A549 (cell line): ENCODE measurements at regions not wholly inside any gene's neighbourhood (a gene's known extent, or its start where the extent isn't known, plus 50 kb on each side); places are given as distances from the start of the nearest gene placed in this dataset.

Experiments
- ATAC-seq, 2 experiments: fragments of 200-7000 bp in 1 of 2; fragments of >200 bp in 1 of 2; cut with Nextera tagmentation in 1 of 2; cut with Tn5 transposase in 1 of 2; 3 replicates each; pipeline versions ENCODE4 v1.8.0 to v1.9.1; 2018 to 2020; ENCODE audit warnings: mild to moderate bottlenecking in 1 of 2, moderate library complexity in 1 of 2
- CTCF ChIA-PET: fragments of 300-600 bp; sonication (Branson Sonifier 250); formaldehyde crosslinking; extraction: SDS; loops from one replicate; lab custom pipeline; 2021; ENCODE audit warnings: antibody characterized with exemption, inconsistent platforms; lab: Yijun Ruan, JAX
- POLR2A ChIA-PET: fragments of 350-600 bp; formaldehyde crosslinking; extraction: SDS; loops from one replicate; lab custom pipeline; 2021; ENCODE audit warnings: antibody characterized with exemption, inconsistent platforms; lab: Yijun Ruan, JAX
- DNase-seq, 2 experiments: peaks; one replicate each; pipeline versions ENCODE4 v3.0.0 to v3.0.0-alpha.2; 2011 to 2016; ENCODE audit warnings: low read depth in 1 of 2, low spot score in 1 of 2
- FAIRE-seq: peaks from 2 replicates; lab custom pipeline; 2011; peaks lifted over from hg19 to GRCh38; lab: Jason Lieb, UNC
- H3K27ac ChIP-seq, 2 experiments: fragments of >200 bp; sonication (Bioruptor Twin); formaldehyde crosslinking; 3 replicates each; pipeline ENCODE4 v1.5.1; 2016 to 2017
- H3K4me1 ChIP-seq: fragments of >200 bp; sonication (Bioruptor Twin); formaldehyde crosslinking; 3 replicates; pipeline ENCODE4 v1.6.1; 2016
- H3K4me2 ChIP-seq: fragments of >200 bp; sonication (Bioruptor Twin); formaldehyde crosslinking; 3 replicates; pipeline ENCODE4 v1.6.1; 2016
- H3K4me3 ChIP-seq: fragments of >200 bp; sonication (Bioruptor Twin); formaldehyde crosslinking; 3 replicates; pipeline ENCODE4 v1.5.1; 2016
- H3K9me3 ChIP-seq: fragments of >200 bp; sonication (Bioruptor Twin); formaldehyde crosslinking; 3 replicates; pipeline ENCODE4 v1.6.1; 2016
- CHD2 ChIP-seq: fragments of 150-350 bp; IDR thresholded peaks from 2 replicates; pipeline ENCODE4 v1.6.1; 2014; ENCODE audit warnings: low read length; ENCODE audit not compliant: partially characterized antibody
- CHD4 ChIP-seq: fragments of 200-600 bp; sonication (generic); IDR thresholded peaks from 2 replicates; pipeline ENCODE4 v1.6.1; 2016; ENCODE audit warnings: antibody characterized with exemption, mild to moderate bottlenecking, borderline replicate concordance
- ELK1 ChIP-seq: fragments of 150-350 bp; IDR thresholded peaks from 2 replicates; pipeline ENCODE4 v1.6.1; 2014; ENCODE audit warnings: low read depth, mild to moderate bottlenecking, low read length
- FOXS1 ChIP-seq: fragments of 250-450 bp; sonication (Bioruptor Pico); IDR thresholded peaks from 2 replicates; pipeline ENCODE4 v1.5.0; 2020; ENCODE audit warnings: mild to moderate bottlenecking, moderate library complexity
- GATA3 ChIP-seq: IDR thresholded peaks from 2 replicates; pipeline ENCODE4 v1.6.1; 2012; ENCODE audit warnings: borderline replicate concordance
- HDAC2 ChIP-seq: fragments of 200-600 bp; sonication (generic); IDR thresholded peaks from 2 replicates; pipeline ENCODE4 v1.6.1; 2016
- HES2 ChIP-seq: fragments of >200 bp; sonication (Bioruptor Twin); formaldehyde crosslinking; IDR thresholded peaks from 2 replicates; pipeline ENCODE4 v1.6.1; 2016
- HEYL ChIP-seq: fragments of 250-450 bp; sonication (Bioruptor Pico); IDR thresholded peaks from 2 replicates; pipeline ENCODE4 v1.8.0; 2021; ENCODE audit warnings: mild to moderate bottlenecking, moderate library complexity
- HMGXB4 ChIP-seq: fragments of 250-450 bp; sonication (Bioruptor Pico); IDR thresholded peaks from 2 replicates; pipeline ENCODE4 v1.5.0; 2021; ENCODE audit warnings: mild to moderate bottlenecking, moderate library complexity, borderline replicate concordance
- HOXB13 ChIP-seq: fragments of 250-450 bp; sonication (Bioruptor Pico); IDR thresholded peaks from 2 replicates; pipeline ENCODE4 v1.5.0; 2020; ENCODE audit warnings: low read depth, mild to moderate bottlenecking, moderate library complexity
- HOXB5 ChIP-seq: fragments of 250-450 bp; sonication (Bioruptor Pico); IDR thresholded peaks from 2 replicates; pipeline ENCODE4 v1.5.0; 2020; ENCODE audit warnings: mild to moderate bottlenecking, moderate library complexity
- JUN ChIP-seq, 2 experiments: fragments of >200 bp; sonication (Bioruptor Twin); formaldehyde crosslinking; IDR thresholded peaks; 2 replicates in 1 of 2; 3 replicates in 1 of 2; pipeline ENCODE4 v1.6.1; 2016 to 2017
- KDM5A ChIP-seq: fragments of 200-600 bp; sonication (generic); IDR thresholded peaks from 2 replicates; pipeline ENCODE4 v1.6.1; 2016; ENCODE audit warnings: antibody characterized with exemption, mild to moderate bottlenecking
- MAZ ChIP-seq: fragments of 150-350 bp; IDR thresholded peaks from 2 replicates; pipeline ENCODE4 v1.6.1; 2014; ENCODE audit warnings: antibody characterized with exemption, low read depth, low read length, borderline replicate concordance
- MYC ChIP-seq: IDR thresholded peaks from 2 replicates; pipeline ENCODE4 v1.6.1; 2012; ENCODE audit warnings: mild to moderate bottlenecking, inconsistent platforms, low read length, improper control_type of control experiment, borderline replicate concordance
- PHF8 ChIP-seq: fragments of 200-600 bp; sonication (generic); IDR thresholded peaks from 2 replicates; pipeline ENCODE4 v1.6.1; 2016; ENCODE audit warnings: low read depth, mild to moderate bottlenecking, antibody characterized with exemption, moderate library complexity, borderline replicate concordance
- POLR2A ChIP-seq: IDR thresholded peaks from 2 replicates; pipeline ENCODE4 v1.6.1; 2012; ENCODE audit warnings: mild to moderate bottlenecking, low read length
- RAD21 ChIP-seq, 2 experiments: fragments of >200 bp in 1 of 2; sonication (Bioruptor Twin) in 1 of 2; formaldehyde crosslinking in 1 of 2; IDR thresholded peaks in 1 of 2; conservative IDR thresholded peaks in 1 of 2; 2 replicates in 1 of 2; 3 replicates in 1 of 2; pipeline ENCODE4 v1.6.1; 2012 to 2018; ENCODE audit warnings: inconsistent platforms in 1 of 2
- RARB ChIP-seq: fragments of 250-450 bp; sonication (Bioruptor Pico); IDR thresholded peaks from 2 replicates; pipeline ENCODE4 v1.8.0; 2021; ENCODE audit warnings: mild to moderate bottlenecking, moderate library complexity
- RNF2 ChIP-seq: fragments of 200-600 bp; sonication (generic); IDR thresholded peaks from 2 replicates; pipeline ENCODE4 v1.6.1; 2016; ENCODE audit warnings: low read depth, mild to moderate bottlenecking, antibody characterized with exemption, moderate library complexity, borderline replicate concordance
- SMC3 ChIP-seq: fragments of >200 bp; sonication (Bioruptor Twin); formaldehyde crosslinking; IDR thresholded peaks from 3 replicates; pipeline ENCODE4 v1.6.1; 2018; ENCODE audit warnings: inconsistent platforms
- TFCP2L1 ChIP-seq: fragments of 250-450 bp; sonication (Bioruptor Pico); IDR thresholded peaks from 2 replicates; pipeline ENCODE4 v1.5.0; 2021; ENCODE audit warnings: mild to moderate bottlenecking
- TP53 ChIP-seq: fragments of 250-450 bp; sonication (Bioruptor Pico); IDR thresholded peaks from 2 replicates; pipeline ENCODE4 v1.5.0; 2021; ENCODE audit warnings: mild to moderate bottlenecking, moderate library complexity
- USF2 ChIP-seq: fragments of 450-650 bp; IDR thresholded peaks from 2 replicates; pipeline ENCODE4 v1.6.1; 2014; ENCODE audit warnings: antibody characterized with exemption
- ZFP36 ChIP-seq: fragments of 450-650 bp; IDR thresholded peaks from 2 replicates; pipeline ENCODE4 v1.6.1; 2014; ENCODE audit warnings: borderline replicate concordance; ENCODE audit not compliant: partially characterized antibody
- WGBS: methylation state at CpG from one replicate; pipeline ENCODE4 v1.1.6; 2017; ENCODE audit errors: missing lambda C conversion rate; 5-methylcytosine and 5-hydroxymethylcytosine counted together

GRCh38 chr2:40032650-40033319 is 253.7 kb upstream of the THUMPD2 start:
- Histone ChIP-seq H3K9me3 (no peaks in the 10 kb centered on the region), H3K4me3 (no peak overlapping the region), H3K4me1 (no peaks in the 10 kb centered on the region)
- POLR2A ChIA-PET, result no interaction called here
- TF ChIP-seq MAZ (no peak), CHD4 (no peak), HDAC2 (no peak)
- TF ChIP-seq, all 56 proteins: peak for 0
- no peak for ATAC-seq
- no peak overlapping the region for H3K27ac ChIP-seq
- no peak for FAIRE-seq
- no peak for DNase-seq
- CTCF ChIA-PET, result interaction anchor here (0.7 to 1.0 kb wide), 2 partner anchors 22 to 195 kb away, joined by 3 read pairs; no protein-coding TSS in a partner anchor
- H3K4me2 ChIP-seq, result no peak overlapping the region
- 6% methylated on average over 2 of the region's 2 CpGs for WGBS

DNA sequence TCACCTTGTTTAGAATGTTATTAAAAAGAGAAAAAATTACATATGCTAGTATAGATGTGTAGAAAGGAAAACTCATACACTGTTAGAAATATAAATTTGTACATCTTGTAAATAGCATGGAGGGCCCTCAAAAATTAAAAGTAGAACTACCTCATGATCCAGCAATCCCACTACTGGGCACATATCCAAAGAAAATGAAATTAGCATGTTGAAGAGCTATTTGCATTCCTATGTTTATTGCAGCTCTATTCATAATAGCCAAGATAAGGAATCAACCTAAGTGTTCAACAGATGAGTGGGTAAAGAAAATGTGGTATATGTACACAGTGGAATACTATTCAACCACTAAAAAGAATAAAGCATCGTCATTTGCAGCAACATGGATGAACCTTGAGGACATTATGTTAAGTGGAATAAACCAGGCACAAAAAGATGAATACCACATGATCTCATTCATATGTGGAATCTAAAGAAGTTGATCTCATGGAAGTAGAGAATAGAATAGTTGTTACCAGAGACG is 251.5 kb upstream of the THUMPD2 start:
- TF ChIP-seq RAD21 (conservative IDR thresholded peaks at IDR 0.05 in 1 of 2, IDR thresholded peaks at IDR 0.05 in 1 of 2) (no peak), HOXB13 (no peak), HOXB5 (CRISPR knock-in tag) (no peak), POLR2A (no peak), TP53 (CRISPR knock-in tag) (no peak), CHD4 (no peak), USF2 (no peak), HES2 (no peak), SMC3 (no peak), KDM5A (no peak), GATA3 (no peak), MYC (no peak), HEYL (CRISPR knock-in tag) (no peak), ZFP36 (no peak), MAZ (no peak)
- Histone ChIP-seq H3K4me1 (no peaks in the 10 kb centered on the region), H3K4me3 (no peak overlapping the region), H3K4me2 (no peak overlapping the region), H3K9me3 (no peaks in the 10 kb centered on the region), H3K27ac (no peak overlapping the region)
- 3% methylated on average over 2 of the region's 2 CpGs for WGBS
- CTCF ChIA-PET, result no interaction called here
- ATAC-seq, result no peak
- POLR2A ChIA-PET, result no interaction called here
- FAIRE-seq, result no peak
- no peak for DNase-seq

DNA sequence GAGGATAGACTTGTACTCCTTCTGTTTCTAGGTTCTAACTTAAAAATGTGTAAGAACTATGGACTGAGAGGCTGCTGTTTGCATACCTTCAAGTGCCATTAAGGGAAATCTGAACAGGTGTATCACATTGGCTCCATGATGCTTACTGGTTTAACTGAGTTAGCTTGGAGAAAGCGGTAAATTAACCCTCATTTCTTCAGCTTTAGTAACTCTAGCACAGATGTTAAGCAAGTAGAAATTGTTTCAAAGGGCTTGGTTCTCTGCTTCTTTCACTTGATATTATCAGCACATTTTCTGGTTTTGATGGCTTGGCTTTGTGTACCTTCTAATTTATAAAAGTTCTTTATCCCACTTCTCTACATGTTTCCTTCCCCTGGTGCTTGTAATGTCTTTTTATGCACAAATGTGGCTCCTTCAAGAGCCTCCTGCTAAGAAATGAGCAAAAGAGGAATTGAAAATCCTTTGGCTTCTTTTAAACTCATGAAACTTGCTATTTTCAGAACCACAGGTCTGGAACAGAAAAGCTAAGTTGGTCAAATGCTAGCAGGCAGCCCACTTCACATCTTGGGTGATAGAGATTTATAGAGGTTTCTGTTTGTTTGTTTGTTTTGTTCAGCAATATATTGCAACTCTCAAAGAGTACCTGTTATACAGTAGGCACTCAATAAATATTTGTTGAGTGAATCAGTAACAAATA is 249.9 kb upstream of the THUMPD2 start:
- Histone ChIP-seq H3K4me2 (no peak overlapping the region), H3K4me3 (no peak overlapping the region), H3K27ac (no peak overlapping the region), H3K4me1 (no peaks in the 10 kb centered on the region), H3K9me3 (no peaks in the 10 kb centered on the region)
- ChIA-PET CTCF (no interaction called here), POLR2A (no interaction called here)
- WGBS, result 10% methylated on average over 1 of the region's 1 CpG
- FAIRE-seq, result no peak
- TF ChIP-seq PHF8 (no peak), RNF2 (no peak), RARB (CRISPR knock-in tag) (no peak)
- DNase-seq, result no peak
- no peak for ATAC-seq

DNA sequence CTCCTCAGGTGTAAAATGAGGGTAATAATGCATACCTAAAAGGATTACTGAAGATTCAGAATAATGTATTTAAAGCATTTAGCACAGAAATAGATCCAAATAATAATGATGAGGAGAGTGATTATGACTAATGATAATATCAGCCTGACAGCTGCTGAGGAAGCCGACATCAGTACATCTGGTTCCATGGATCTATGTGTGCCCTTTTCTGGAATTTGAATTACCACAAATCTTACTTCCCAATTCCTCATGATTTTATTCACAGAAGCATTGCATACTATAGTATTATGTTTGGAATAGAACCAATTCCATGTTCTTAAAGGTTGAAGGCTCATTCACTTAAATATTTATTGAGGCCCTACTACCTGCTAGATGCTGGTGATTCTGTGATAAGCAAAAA is 248.9 kb upstream of the THUMPD2 start:
- Histone ChIP-seq H3K9me3 (no peaks in the 10 kb centered on the region), H3K4me1 (no peaks in the 10 kb centered on the region), H3K4me2 (no peak overlapping the region), H3K4me3 (no peak overlapping the region), H3K27ac (no peak overlapping the region)
- ChIA-PET CTCF (no interaction called here), POLR2A (no interaction called here)
- 86% methylated on average over 1 of the region's 1 CpG for WGBS
- ATAC-seq (no peak), FAIRE-seq (no peak), DNase-seq (no peak)
- no peak for TF ChIP-seq GATA3
- TF ChIP-seq ELK1, result no peak
- no peak for TF ChIP-seq FOXS1 (CRISPR knock-in tag)
- TF ChIP-seq CHD2, result no peak
- no peak for TF ChIP-seq JUN (IDR thresholded peaks at IDR 0.05)
- TF ChIP-seq HMGXB4, result no peak
- TF ChIP-seq RARB (CRISPR knock-in tag), result no peak
- TF ChIP-seq HEYL (CRISPR knock-in tag), result no peak
- TF ChIP-seq TFCP2L1, result no peak
- no peak for TF ChIP-seq USF2
